Caco-2 (cell line): ENCODE measurements at regions not wholly inside any gene's neighbourhood (a gene's known extent, or its start where the extent isn't known, plus 50 kb on each side); places are given as distances from the start of the nearest gene placed in this dataset.

Experiments
- BruUV-seq: library from RNA; stranded (reverse); fragments of 400-500 nt; replicated peaks from 2 replicates; lab custom pipeline; 2021; lab: Mats Ljungman, UMichigan
- CTCF ChIA-PET: fragments of 300-600 bp; sonication (Branson Sonifier 250); formaldehyde crosslinking; loops from one replicate; lab custom pipeline; 2022; ENCODE audit warnings: antibody characterized with exemption; lab: Charles Lee
- POLR2A ChIA-PET: fragments of 300-600 bp; sonication (Branson Sonifier 250); formaldehyde crosslinking; loops from one replicate; lab custom pipeline; 2022; ENCODE audit warnings: antibody characterized with exemption; lab: Charles Lee
- DNase-seq, 2 experiments: peaks; one replicate each; pipeline versions ENCODE4 v3.0.0 to v3.0.0-alpha.2; 2020 to 2022
- H3K27me3 ChIP-seq: replicated peaks from 2 replicates; pipeline ENCODE4 v1.6.0; 2011; ENCODE audit warnings: low read length; ENCODE audit not compliant: control insufficient read depth, insufficient read depth
- H3K36me3 ChIP-seq: 2 replicates; pipeline ENCODE4 v1.5.1; 2011; ENCODE audit warnings: low read length; ENCODE audit not compliant: control insufficient read depth, insufficient read depth
- H3K4me1 ChIP-seq: fragments of 250-450 bp; sonication (Bioruptor Pico); 2 replicates; pipeline ENCODE4 v1.5.1; 2020; ENCODE audit warnings: mild to moderate bottlenecking
- H3K4me3 ChIP-seq: 2 replicates; pipeline ENCODE4 v1.5.1; 2011; ENCODE audit warnings: low read depth, mild to moderate bottlenecking, control low read depth, low read length
- H3K9me3 ChIP-seq: fragments of 250-450 bp; sonication (Bioruptor Pico); 2 replicates; pipeline ENCODE4 v1.5.1; 2020; ENCODE audit warnings: mild to moderate bottlenecking, moderate library complexity
- H3K27ac Mint-ChIP-seq: one replicate; pipeline ENCODE4 v1.8.0; 2022; ENCODE audit warnings: mixed read lengths; ENCODE audit not compliant: unreplicated experiment
- H3K27me3 Mint-ChIP-seq: one replicate; pipeline ENCODE4 v1.8.0; 2022; ENCODE audit warnings: mixed read lengths; ENCODE audit not compliant: insufficient read depth, unreplicated experiment
- H3K36me3 Mint-ChIP-seq: one replicate; pipeline ENCODE4 v1.8.0; 2022; ENCODE audit warnings: mild to moderate bottlenecking, mixed read lengths; ENCODE audit not compliant: insufficient read depth, unreplicated experiment
- H3K4me1 Mint-ChIP-seq: one replicate; pipeline ENCODE4 v1.8.0; 2022; ENCODE audit warnings: low read depth, mixed read lengths; ENCODE audit not compliant: unreplicated experiment
- H3K4me3 Mint-ChIP-seq: one replicate; pipeline ENCODE4 v1.8.0; 2022; ENCODE audit warnings: mild to moderate bottlenecking, moderate library complexity, mixed read lengths; ENCODE audit not compliant: unreplicated experiment
- H3K9me3 Mint-ChIP-seq: one replicate; pipeline ENCODE4 v1.8.0; 2022; ENCODE audit warnings: mixed read lengths; ENCODE audit not compliant: unreplicated experiment
- CTCF ChIP-seq, 2 experiments: fragments of 200-600 bp in 1 of 2; IDR thresholded peaks; 1 replicate in 1 of 2; 2 replicates in 1 of 2; pipeline versions ENCODE4 v1.5.1 to v1.8.0; 2011 to 2022; ENCODE audit warnings: antibody characterized with exemption in 1 of 2, control low read depth in 1 of 2, inconsistent platforms in 1 of 2, low read depth in 1 of 2, low read length in 1 of 2, mild to moderate bottlenecking in 1 of 2, moderate library complexity in 1 of 2; ENCODE audit not compliant: insufficient read depth in 1 of 2, severe bottlenecking in 1 of 2, unreplicated experiment in 1 of 2
- intact Hi-C: fragments of 100-400 bp; cut with micrococcal nuclease; formaldehyde crosslinking; loops from one replicate; pipeline ENCODE4 v1.10.0; 2022; ENCODE audit not compliant: unreplicated experiment

GRCh38 chr7:112635742-112636141, 154.5 kb downstream of the TMEM168 start:
- Mint-ChIP-seq H3K4me1 (peaks cover 22% of the 10 kb centered on the region), H3K27ac (no peak overlapping the region), H3K4me3 (no peak overlapping the region), H3K36me3 (no peaks in the 10 kb centered on the region), H3K9me3 (peaks cover 26% of the 10 kb centered on the region), H3K27me3 (no peaks in the 10 kb centered on the region)
- ChIA-PET CTCF (interaction anchor here (0.6 kb wide), 1 partner anchor 38 kb away, joined by 3 read pairs; no protein-coding TSS in a partner anchor), POLR2A (no interaction called here)
- Histone ChIP-seq H3K9me3 (0 out of 2 replicates have a peak, but pooled peaks cover 6% of the 10 kb centered on the region), H3K36me3 (no peaks in the 10 kb centered on the region), H3K27me3 (no peaks in the 10 kb centered on the region), H3K4me3 (no peak overlapping the region), H3K4me1 (peaks cover 20% of the 10 kb centered on the region)
- TF ChIP-seq CTCF (IDR thresholded peaks at IDR 0.05; ENCODE audit: insufficient read depth in 1 of 2, low read depth in 1 of 2, low read length in 1 of 2, severe bottlenecking in 1 of 2, unreplicated experiment in 1 of 2) = no peak
- no TSS peak for BruUV-seq
- intact Hi-C loops = no loop called here
- DNase-seq = no peak

- BruUV-seq = no TSS peak
- no peak overlapping the region for H3K27ac Mint-ChIP-seq
- H3K4me1 ChIP-seq = peaks cover 25% of the 10 kb centered on the region
- H3K4me3 Mint-ChIP-seq = no peak overlapping the region
- 0 out of 2 replicates have a peak, but pooled peaks cover 15% of the 10 kb centered on the region for H3K9me3 ChIP-seq
- CTCF ChIA-PET = no interaction called here
- peaks cover 22% of the 10 kb centered on the region for H3K4me1 Mint-ChIP-seq
- H3K9me3 Mint-ChIP-seq = peaks cover 49% of the 10 kb centered on the region
- H3K4me3 ChIP-seq = no peak overlapping the region
- H3K36me3 Mint-ChIP-seq = no peaks in the 10 kb centered on the region
- no peak for DNase-seq
- no peak for TF ChIP-seq CTCF (IDR thresholded peaks at IDR 0.05; ENCODE audit: insufficient read depth in 1 of 2, low read depth in 1 of 2, low read length in 1 of 2, severe bottlenecking in 1 of 2, unreplicated experiment in 1 of 2)
- no peaks in the 10 kb centered on the region for H3K27me3 Mint-ChIP-seq
- intact Hi-C loops = no loop called here
- POLR2A ChIA-PET = no interaction called here
- H3K27me3 ChIP-seq = no peaks in the 10 kb centered on the region
- no peaks in the 10 kb centered on the region for H3K36me3 ChIP-seq
Observed at GRCh38 chr7:112638675-112639400, 151.4 kb downstream of the TMEM168 start.

- POLR2A ChIA-PET = no interaction called here
- H3K27me3 ChIP-seq = no peaks in the 10 kb centered on the region
Observed at GRCh38 chr7:112640685-112641084, 149.5 kb downstream of the TMEM168 start.

More at GRCh38 chr7:112640685-112641084, 149.5 kb downstream of the TMEM168 start:
- Mint-ChIP-seq H3K4me3 (no peak overlapping the region), H3K4me1 (peaks cover 22% of the 10 kb centered on the region), H3K9me3 (peaks cover 68% of the 10 kb centered on the region), H3K27ac (no peak overlapping the region), H3K36me3 (no peaks in the 10 kb centered on the region), H3K27me3 (no peaks in the 10 kb centered on the region)
- Histone ChIP-seq H3K9me3 (0 out of 2 replicates have a peak, but pooled peaks cover 15% of the 10 kb centered on the region), H3K36me3 (no peaks in the 10 kb centered on the region), H3K4me1 (peaks cover 25% of the 10 kb centered on the region), H3K4me3 (no peak overlapping the region)
- CTCF ChIA-PET = interaction anchor here (0.6 kb wide), 1 partner anchor 11 kb away, joined by 7 read pairs; no protein-coding TSS in a partner anchor
- BruUV-seq = no TSS peak
- TF ChIP-seq CTCF (IDR thresholded peaks at IDR 0.05; ENCODE audit: insufficient read depth in 1 of 2, low read depth in 1 of 2, low read length in 1 of 2, severe bottlenecking in 1 of 2, unreplicated experiment in 1 of 2) = no peak
- peak in 1 of 2 experiments; percentile 10 for DNase-seq
- intact Hi-C loops = no loop called here
